IMR-90 (cell line): ENCODE measurements at regions not wholly inside any gene's neighbourhood (a gene's known extent, or its start where the extent isn't known, plus 50 kb on each side); places are given as distances from the start of the nearest gene placed in this dataset.

Source experiments
- CTCF ChIP-seq: conservative IDR thresholded peaks from 2 replicates; pipeline ENCODE4 v1.5.1; 2012; ENCODE audit warnings: mild to moderate bottlenecking, low read depth, low read length, improper control_type of control experiment
- ELK1 ChIP-seq: fragments of 150-350 bp; IDR thresholded peaks from 2 replicates; pipeline ENCODE4 v1.6.1; 2016; ENCODE audit warnings: low read depth, mild to moderate bottlenecking, low read length, moderate library complexity, borderline replicate concordance
- MAFK ChIP-seq: IDR thresholded peaks from 2 replicates; pipeline ENCODE4 v1.6.1; 2012; ENCODE audit warnings: low read depth, low read length, improper control_type of control experiment
- SMC3 ChIP-seq: fragments of 150-350 bp; IDR thresholded peaks from 2 replicates; pipeline ENCODE4 v1.6.1; 2016; ENCODE audit warnings: low read depth, mild to moderate bottlenecking, antibody characterized with exemption, low read length, moderate library complexity
- TF ChIP-seq, protein P1 (sequence below): fragments of 150-350 bp; IDR thresholded peaks from 2 replicates; pipeline ENCODE4 v1.6.1; 2017; ENCODE audit warnings: mild to moderate bottlenecking, antibody characterized with exemption, low read length, low read depth

DNA sequence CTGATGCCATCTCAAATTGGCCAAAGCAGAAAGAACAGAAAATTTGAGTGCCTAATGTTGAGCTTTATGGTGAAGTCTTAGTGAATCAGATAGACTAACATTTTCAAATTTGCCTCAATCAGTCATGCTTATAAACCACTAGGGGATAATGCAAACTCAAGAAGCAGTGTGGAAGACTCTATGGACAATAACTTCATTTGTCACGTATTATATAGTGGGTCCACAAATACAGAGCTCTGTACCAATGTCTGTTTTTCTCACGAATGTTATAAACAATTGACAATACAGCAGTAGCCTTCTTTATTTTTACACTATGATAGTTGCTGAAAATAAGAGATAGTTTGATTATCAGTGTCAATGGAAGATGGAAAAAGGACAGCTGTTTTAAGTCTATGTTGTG, 190.8 kb upstream of the SLC8A1 start:
- TF ChIP-seq SMC3 (no peak), CTCF (no peak), ELK1 (no peak), MAFK (no peak)
- TF ChIP-seq, protein P1, sequence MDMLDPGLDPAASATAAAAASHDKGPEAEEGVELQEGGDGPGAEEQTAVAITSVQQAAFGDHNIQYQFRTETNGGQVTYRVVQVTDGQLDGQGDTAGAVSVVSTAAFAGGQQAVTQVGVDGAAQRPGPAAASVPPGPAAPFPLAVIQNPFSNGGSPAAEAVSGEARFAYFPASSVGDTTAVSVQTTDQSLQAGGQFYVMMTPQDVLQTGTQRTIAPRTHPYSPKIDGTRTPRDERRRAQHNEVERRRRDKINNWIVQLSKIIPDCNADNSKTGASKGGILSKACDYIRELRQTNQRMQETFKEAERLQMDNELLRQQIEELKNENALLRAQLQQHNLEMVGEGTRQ = no peak
